ENCODE measurements at regions not wholly inside any gene's neighbourhood (a gene's known extent, or its start where the extent isn't known, plus 50 kb on each side); places are given as distances from the start of the nearest gene placed in this dataset.

- TF ChIP-seq ZNF425 (CRISPR knock-in tag; conservative IDR thresholded peaks at IDR 0.05) (no peak), ZNF138 (CRISPR knock-in tag; conservative IDR thresholded peaks at IDR 0.05) (no peak), ZNF396 (CRISPR knock-in tag; IDR thresholded peaks at IDR 0.05; ENCODE audit: borderline replicate concordance) (no peak), ZNF281 (CRISPR knock-in tag; IDR thresholded peaks at IDR 0.05) (no peak)
Observed at GRCh38 chr1:55690366-55690765, 475.2 kb upstream of the USP24 start (continued).

- POLR2A ChIA-PET = no interaction called here
- ATAC-seq (no peak), DNase-seq (ENCODE audit: low spot score) (no peak)
- Mint-ChIP-seq H3K27ac (no peak overlapping the region), H3K36me3 (no peaks in the 10 kb centered on the region), H3K9me3 (no peaks in the 10 kb centered on the region), H3K4me1 (0 out of 2 replicates have a peak, but pooled peaks cover 3% of the 10 kb centered on the region), H3K4me3 (no peak overlapping the region), H3K27me3 (ENCODE audit: low read depth) (no peaks in the 10 kb centered on the region; the same call in 1 of the 2 replicates)
- CTCF ChIA-PET = interaction anchor here (0.7 to 1.4 kb wide), 2 partner anchors 311 to 314 kb away, joined by 3 to 4 read pairs; no protein-coding TSS in a partner anchor
- no peak for TF ChIP-seq ZBTB21 (CRISPR knock-in tag; IDR thresholded peaks at IDR 0.05; ENCODE audit: borderline replicate concordance)
- TF ChIP-seq ELF4 (CRISPR knock-in tag; IDR thresholded peaks at IDR 0.05; ENCODE audit: low read depth) = no peak
- no peak for TF ChIP-seq ERG (CRISPR knock-in tag; IDR thresholded peaks at IDR 0.05)
- no peak for TF ChIP-seq CBFB (CRISPR knock-in tag; IDR thresholded peaks at IDR 0.05; ENCODE audit: low read depth)
- TF ChIP-seq AFF4 (CRISPR knock-in tag; IDR thresholded peaks at IDR 0.05; ENCODE audit: borderline replicate concordance) = no peak
- TF ChIP-seq ATF1 (CRISPR knock-in tag; IDR thresholded peaks at IDR 0.05) = no peak
- no peak for TF ChIP-seq NFATC4 (CRISPR knock-in tag; IDR thresholded peaks at IDR 0.05)
- TF ChIP-seq, protein P1, sequence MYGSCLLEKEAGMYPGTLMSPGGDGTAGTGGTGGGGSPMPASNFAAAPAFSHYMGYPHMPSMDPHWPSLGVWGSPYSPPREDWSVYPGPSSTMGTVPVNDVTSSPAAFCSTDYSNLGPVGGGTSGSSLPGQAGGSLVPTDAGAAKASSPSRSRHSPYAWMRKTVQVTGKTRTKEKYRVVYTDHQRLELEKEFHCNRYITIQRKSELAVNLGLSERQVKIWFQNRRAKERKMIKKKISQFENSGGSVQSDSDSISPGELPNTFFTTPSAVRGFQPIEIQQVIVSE (CRISPR knock-in tag; IDR thresholded peaks at IDR 0.05; ENCODE audit: borderline replicate concordance) = no peak
- TF ChIP-seq ATF2 (CRISPR knock-in tag; IDR thresholded peaks at IDR 0.05; ENCODE audit: borderline replicate concordance, low read depth) = no peak
- TF ChIP-seq SOX15 (CRISPR knock-in tag; IDR thresholded peaks at IDR 0.05) = no peak
- no peak for TF ChIP-seq USF1 (CRISPR knock-in tag; IDR thresholded peaks at IDR 0.05)
- TF ChIP-seq PRDM15 (CRISPR knock-in tag; IDR thresholded peaks at IDR 0.05) = no peak
- TF ChIP-seq EMX1 (CRISPR knock-in tag; IDR thresholded peaks at IDR 0.05) = no peak
Observed at GRCh38 chr1:55689800-55690199, 474.6 kb upstream of the USP24 start.
